Fibroblast of skin of left biceps (primary cell): ENCODE measurements at regions not wholly inside any gene's neighbourhood (a gene's known extent, or its start where the extent isn't known, plus 50 kb on each side); places are given as distances from the start of the nearest gene placed in this dataset.
"Not testable (repeated sequence)": the region's sequence is repeated elsewhere in the genome, so short reads cannot be mapped to it uniquely, and the experiment has no call there.

Source experiments
- DNase-seq, 2 experiments: peaks; one replicate each; pipeline ENCODE4 v3.0.0-alpha.2; 2013; ENCODE audit warnings: low read depth in 2 of 2

GRCh38 chr13:50524560-50524959 lies 318.9 kb downstream of the DLEU7 start:
- no peak for DNase-seq

GRCh38 chr13:50526661-50527071 lies 316.8 kb downstream of the DLEU7 start:
- no peak for DNase-seq

GRCh38 chr13:50527188-50527587 lies 316.3 kb downstream of the DLEU7 start:
- no peak for DNase-seq

- no peak for DNase-seq
Observed at GRCh38 chr13:50527612-50528509, 315.6 kb downstream of the DLEU7 start.

GRCh38 chr13:50529154-50529882 lies 314.2 kb downstream of the DLEU7 start:
- DNase-seq: peak; percentile 34 to 49

- DNase-seq: no peak
Observed at GRCh38 chr13:50531917-50532899, 311.3 kb downstream of the DLEU7 start.

GRCh38 chr13:50535050-50535449 lies 308.4 kb downstream of the DLEU7 start:
- DNase-seq: no peak

- DNase-seq: no peak
Observed at GRCh38 chr13:50537029-50537428, 306.5 kb downstream of the DLEU7 start.

GRCh38 chr13:50539791-50540530 lies 303.5 kb downstream of the DLEU7 start:
- DNase-seq: no peak

- no peak for DNase-seq
Observed at GRCh38 chr13:50543141-50543540, 300.4 kb downstream of the DLEU7 start.

GRCh38 chr13:50543782-50544181 lies 299.7 kb downstream of the DLEU7 start:
- peak; percentile 77 to 83 for DNase-seq

- DNase-seq: no peak
Observed at GRCh38 chr13:50544211-50544610, 299.3 kb downstream of the DLEU7 start.

GRCh38 chr13:50547175-50547574 lies 296.3 kb downstream of the DLEU7 start:
- DNase-seq: not testable (repeated sequence)

- DNase-seq: no peak
Observed at GRCh38 chr13:50548586-50548985, 294.9 kb downstream of the DLEU7 start.

- DNase-seq: no peak
Observed at GRCh38 chr13:50549221-50549942, 294.1 kb downstream of the DLEU7 start.

- no peak for DNase-seq
Observed at GRCh38 chr13:50550151-50550550, 293.3 kb downstream of the DLEU7 start.

GRCh38 chr13:50552424-50552966 lies 291.0 kb downstream of the DLEU7 start:
- no peak for DNase-seq

GRCh38 chr13:50561739-50562138 lies 281.8 kb downstream of the DLEU7 start:
- DNase-seq: no peak

- DNase-seq: no peak
Observed at GRCh38 chr13:50566646-50567045, 276.8 kb downstream of the DLEU7 start.

- no peak for DNase-seq
Observed at GRCh38 chr13:50572129-50572528, 271.4 kb downstream of the DLEU7 start.
